ENCODE measurements at regions not wholly inside any gene's neighbourhood (a gene's known extent, or its start where the extent isn't known, plus 50 kb on each side); places are given as distances from the start of the nearest gene placed in this dataset.

DNA sequence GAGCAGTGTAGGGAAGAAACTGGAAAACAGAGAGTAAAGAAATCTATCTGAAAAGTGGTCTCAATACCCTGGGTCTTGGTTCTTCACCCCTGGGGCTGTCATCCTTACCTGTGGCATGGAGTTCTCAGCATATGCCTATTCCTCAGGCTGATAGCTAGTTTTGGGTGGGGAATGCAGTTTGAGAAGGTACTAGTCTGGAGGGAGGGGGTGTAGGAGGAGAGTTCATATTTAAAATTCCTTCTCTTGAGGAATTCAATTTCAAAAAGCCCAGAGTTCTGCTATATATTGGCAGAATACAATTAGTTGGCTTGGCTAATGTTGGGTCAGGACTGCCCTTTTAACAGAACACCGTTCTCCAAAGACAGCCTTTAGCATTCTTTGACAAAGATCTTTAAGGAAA lies 82.9 kb upstream of the NPHP3 start:
- TF ChIP-seq, protein P1, sequence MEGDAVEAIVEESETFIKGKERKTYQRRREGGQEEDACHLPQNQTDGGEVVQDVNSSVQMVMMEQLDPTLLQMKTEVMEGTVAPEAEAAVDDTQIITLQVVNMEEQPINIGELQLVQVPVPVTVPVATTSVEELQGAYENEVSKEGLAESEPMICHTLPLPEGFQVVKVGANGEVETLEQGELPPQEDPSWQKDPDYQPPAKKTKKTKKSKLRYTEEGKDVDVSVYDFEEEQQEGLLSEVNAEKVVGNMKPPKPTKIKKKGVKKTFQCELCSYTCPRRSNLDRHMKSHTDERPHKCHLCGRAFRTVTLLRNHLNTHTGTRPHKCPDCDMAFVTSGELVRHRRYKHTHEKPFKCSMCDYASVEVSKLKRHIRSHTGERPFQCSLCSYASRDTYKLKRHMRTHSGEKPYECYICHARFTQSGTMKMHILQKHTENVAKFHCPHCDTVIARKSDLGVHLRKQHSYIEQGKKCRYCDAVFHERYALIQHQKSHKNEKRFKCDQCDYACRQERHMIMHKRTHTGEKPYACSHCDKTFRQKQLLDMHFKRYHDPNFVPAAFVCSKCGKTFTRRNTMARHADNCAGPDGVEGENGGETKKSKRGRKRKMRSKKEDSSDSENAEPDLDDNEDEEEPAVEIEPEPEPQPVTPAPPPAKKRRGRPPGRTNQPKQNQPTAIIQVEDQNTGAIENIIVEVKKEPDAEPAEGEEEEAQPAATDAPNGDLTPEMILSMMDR (IDR thresholded peaks at IDR 0.05) = no peak
- no peak for TF ChIP-seq EP300 (IDR thresholded peaks at IDR 0.05)
